Stimulated activated CD4-positive, alpha-beta T cell treated with anti-CD3 and anti-CD28 coated beads, Interleukin-1b, Interleukin-23, amount 100 ng/mL, for 1 hour (primary cell): ENCODE measurements at regions not wholly inside any gene's neighbourhood (a gene's known extent, or its start where the extent isn't known, plus 50 kb on each side); places are given as distances from the start of the nearest gene placed in this dataset.
"Not testable (repeated sequence)": the region's sequence is repeated elsewhere in the genome, so short reads cannot be mapped to it uniquely, and the experiment has no call there.

ENCODE experiments used
- DNase-seq, 2 donors: peaks; one replicate each; pipeline ENCODE4 v3.0.0-alpha.2; 2020; ENCODE audit warnings: low read depth in 2 of 2

DNA sequence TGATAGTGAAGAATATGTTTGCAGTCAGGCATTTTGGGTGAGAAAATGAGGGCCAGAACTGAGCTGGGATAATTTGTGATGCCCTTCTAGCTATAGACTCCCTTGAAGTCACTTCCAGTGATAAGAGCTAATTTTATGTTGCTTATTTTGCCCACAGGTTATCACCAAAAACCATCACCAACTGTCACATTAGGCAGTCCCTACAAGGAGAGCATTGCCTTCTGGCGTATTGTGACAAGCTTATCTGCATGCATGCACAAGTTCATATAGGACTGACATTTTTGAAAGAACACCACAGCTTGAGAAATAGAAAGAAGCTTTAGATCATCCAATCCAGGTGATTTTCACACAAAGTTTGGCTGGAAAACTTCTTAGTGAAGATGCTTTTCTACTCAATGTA lies 735.3 kb upstream of the RAG2 start:
- no peak for DNase-seq

DNA sequence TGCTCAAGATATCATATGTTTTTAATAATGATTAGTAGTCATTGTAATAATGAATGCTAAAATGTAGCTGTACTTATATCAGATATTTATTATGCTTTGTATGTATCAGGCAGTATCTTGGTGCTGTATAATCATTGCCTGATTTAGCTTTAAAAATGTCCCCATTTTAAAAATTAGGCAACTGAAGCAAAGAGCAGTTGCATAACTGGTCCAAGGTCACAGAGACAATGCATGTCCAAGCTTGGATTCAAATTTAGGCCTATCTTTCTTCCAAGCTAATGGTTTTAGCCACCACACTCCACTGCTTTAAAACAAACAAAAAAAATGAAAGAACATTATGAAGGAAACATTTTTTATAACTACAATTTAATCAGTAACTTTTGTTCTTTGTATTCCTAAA lies 725.8 kb upstream of the RAG2 start:
- no peak for DNase-seq

DNA sequence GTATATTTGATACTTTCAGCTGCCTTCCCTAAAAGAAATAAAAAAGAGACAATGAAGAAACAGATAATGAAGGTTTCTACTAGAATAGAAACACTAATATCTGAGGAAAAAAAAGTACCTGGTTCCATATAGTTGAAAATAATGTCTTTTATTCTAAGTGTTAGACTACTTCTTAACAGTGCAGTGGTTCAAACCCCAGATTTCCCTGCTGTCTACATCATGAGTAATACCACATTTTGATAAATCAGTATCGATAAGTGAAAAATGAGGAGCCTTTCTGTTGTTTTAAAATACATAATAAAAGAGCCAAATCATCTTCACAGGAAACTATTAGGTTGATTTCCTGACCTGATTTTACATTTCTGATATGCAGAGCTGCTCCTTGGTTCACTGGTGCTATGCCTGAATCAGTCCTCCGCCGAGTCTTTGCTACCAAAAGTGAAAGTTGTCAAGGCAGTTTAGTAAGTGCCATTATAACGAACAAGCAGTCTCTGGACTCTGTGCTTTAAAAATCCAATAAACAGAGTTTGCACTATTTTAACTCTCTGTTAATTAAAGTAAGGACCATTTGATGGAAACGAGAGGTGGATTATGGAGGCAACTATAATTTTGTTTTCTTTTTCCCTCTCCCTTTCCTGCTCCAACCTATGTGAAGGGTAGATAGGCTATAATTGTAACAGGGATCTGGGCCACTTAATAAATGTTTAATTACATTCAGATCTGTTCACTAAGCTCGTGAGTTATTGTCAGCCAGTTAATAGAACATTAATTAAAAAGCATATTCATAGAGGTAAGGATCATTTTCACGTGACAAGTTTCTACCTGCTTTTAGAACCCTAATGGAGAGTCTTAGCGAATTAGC lies 724.5 kb upstream of the RAG2 start:
- DNase-seq = no peak

DNA sequence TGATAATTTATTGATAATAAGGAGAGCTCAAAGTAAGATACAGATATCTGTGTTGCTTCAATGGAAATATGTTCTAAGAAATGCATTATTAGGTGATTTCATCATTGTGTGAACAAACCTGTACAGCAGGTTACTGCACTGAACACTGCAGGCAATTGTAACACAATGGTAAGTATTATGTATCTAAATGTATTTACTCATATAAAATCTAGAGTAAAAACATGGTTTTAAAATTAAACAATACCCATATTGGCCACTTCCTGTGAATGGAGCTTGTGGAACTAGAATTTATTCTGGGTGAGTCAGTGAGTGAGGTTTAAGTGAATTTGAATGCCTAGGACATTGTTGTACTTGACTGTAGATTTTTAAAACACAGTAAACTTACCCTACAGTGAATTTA lies 722.9 kb upstream of the RAG2 start:
- no peak for DNase-seq

DNA sequence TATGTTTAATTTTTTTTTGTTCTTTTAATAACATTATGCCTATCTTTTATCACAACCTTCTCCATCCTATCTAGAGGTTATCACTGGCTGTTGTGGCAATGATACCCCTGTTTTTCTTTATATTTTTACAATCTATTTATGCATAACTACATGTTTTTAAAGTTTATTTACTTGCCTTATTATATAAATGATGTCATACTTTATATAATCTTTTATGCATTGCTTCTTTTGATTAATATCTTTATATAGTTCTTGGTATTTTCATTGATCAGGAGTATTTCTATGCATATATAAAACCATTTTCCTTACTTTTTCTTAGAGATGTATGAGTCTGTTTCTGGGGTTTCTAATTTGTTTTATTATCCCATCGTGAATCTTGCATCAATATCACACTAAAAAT lies 719.8 kb upstream of the RAG2 start:
- DNase-seq = no peak

DNA sequence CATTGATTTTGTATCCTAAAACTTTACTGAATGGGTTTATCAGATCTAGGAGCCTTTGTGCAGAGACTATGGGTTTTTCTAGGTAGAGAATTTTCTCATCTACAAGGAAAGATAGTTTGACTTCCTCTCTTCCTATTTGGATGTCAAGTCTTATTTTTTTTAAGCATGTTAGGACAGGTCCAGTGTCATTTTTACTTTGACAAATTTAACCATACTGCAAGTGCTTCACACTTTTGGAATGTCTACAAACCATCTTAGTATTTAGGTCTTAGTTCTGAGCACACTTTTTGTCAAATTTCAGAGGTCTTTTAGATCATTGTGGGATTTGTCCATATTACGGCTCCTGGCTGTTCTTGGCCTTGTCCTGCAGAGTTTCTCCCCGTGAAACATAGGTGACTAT lies 715.2 kb upstream of the RAG2 start:
- DNase-seq = no peak

DNA sequence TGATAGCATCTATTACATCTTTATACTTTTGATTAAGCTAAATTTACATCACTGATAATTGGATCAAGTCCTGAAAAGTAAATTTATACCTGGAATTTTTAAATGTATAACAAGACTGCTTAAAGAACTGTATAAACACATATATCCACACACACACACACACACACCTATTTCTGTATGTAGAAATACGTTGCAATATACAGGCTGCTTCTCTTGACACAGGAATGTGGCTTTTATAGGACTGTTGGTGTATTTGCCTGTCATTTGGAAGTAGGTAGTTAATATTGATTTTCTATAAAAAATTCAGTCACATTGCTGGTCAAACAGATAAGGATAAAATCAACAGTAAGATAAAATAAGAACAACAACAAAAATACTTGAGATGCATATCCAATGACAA lies 708.5 kb upstream of the RAG2 start:
- DNase-seq = no peak

DNA sequence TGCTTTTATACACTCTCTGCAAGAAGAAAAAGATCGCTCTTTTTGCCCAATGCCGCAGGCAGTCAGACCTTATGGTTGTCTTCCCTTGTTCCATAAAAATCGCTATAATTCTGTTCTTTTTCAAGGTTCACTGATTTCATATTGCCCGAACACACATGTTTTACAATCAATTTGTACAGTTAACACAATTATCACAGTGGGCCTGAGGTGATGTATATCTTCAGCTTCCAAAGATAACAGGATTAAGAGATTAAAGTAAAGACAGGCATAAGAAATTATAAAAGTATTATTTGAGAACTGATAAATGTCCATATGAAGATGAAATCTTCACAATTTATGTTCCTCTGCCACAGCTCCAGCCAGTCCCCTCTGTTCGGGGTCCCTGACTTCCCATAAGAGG lies 703.4 kb upstream of the RAG2 start:
- not testable (repeated sequence) for DNase-seq

DNA sequence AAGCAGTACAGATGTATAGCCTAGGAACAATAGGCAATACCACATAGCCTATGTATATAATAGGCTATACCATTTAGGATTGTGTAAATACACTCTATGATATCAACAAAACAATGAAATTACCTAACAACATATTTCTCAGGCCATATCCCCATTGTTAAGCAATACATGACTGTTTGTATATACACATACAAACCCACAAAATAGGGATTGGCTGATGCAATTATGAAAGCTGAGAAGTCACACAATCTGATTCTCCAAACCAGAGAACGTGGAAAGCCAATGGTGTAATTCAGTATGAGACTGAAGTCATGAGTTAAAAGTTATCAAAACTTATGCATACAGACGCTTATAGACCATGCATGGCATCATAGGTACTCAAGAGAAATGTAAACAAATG lies 700.1 kb upstream of the RAG2 start:
- DNase-seq = no peak

DNA sequence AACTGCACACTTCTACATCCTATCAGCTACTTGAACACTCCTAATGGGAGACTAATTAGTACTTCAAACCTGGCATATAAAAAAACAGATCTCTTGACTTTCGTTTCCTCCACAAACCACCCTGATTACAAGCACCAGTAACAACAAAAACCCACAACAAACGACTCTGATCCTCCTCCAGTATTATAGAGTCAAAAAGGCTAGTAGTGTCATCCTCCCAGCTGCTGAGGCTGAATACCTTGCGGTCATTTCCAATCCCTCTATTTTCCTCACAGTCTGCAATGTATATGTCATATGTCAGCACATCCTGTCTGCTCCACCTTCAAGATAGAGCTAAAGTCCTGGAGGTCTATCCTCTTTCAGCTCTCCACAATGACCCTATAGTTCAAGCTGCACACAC lies 688.9 kb upstream of the RAG2 start:
- no peak for DNase-seq

DNA sequence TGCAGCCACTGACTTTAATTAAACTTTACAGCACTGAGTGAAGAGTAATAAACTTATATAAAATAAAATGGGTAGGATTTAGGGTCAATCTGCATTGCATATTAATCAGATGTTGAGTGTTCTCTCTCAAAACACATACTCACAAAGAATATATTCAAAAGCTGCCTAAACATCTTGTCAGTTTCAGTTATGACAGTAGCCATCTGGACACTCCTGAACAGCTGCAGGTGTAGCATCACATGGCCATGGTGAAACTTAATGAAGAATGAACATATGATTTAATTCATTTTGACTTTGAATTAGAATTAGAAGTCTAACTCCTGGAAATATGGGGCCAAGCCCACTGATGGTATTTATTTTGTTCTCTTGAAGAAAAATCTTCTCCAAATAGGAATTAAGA lies 684.3 kb upstream of the RAG2 start:
- DNase-seq = no peak

DNA sequence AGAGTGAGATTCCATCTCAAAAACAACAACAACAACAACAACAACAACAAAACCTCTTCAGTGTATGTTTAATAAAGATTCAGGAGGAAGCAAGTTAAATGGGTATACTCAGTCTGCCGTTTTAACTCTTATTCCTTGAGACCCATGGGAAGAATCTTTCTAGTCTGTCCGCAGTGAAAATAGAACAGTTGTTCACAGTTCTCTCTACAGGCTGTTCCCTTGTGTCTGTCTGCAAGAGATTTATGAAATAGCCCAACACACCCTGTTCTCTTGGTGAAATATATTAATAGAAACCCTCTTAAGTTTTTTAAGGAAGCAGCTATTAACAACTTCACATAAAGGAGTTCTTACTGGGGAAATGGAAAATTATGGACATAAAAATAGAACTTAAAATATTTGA lies 682.2 kb upstream of the RAG2 start:
- no peak for DNase-seq

DNA sequence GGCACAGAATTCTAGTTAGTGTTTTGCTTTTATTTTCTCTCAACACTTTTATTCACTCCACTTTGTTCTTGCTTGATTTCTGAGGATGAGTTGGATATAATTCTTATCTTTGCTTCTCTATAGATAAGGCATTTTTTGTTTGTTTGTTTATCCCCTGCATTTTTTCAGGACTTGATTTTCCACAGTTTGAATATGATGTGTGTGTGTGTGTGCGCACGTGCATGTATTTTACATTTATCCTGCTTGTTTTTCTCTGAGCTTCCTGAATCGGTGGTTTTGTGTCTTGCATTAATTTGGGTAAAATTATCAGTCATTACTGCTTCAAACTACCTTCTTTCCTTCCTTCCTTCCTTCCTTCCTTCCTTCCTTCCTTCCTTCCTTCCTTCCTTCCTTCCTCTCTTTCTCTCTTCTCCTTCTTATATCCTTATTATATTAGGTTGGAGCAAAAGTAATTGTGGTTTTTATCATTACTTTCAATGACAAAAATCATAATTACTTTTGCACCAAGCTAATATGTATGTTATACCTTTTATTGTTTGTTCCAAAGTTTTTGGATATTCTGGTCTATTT lies 679.9 kb upstream of the RAG2 start:
- DNase-seq = no peak

DNA sequence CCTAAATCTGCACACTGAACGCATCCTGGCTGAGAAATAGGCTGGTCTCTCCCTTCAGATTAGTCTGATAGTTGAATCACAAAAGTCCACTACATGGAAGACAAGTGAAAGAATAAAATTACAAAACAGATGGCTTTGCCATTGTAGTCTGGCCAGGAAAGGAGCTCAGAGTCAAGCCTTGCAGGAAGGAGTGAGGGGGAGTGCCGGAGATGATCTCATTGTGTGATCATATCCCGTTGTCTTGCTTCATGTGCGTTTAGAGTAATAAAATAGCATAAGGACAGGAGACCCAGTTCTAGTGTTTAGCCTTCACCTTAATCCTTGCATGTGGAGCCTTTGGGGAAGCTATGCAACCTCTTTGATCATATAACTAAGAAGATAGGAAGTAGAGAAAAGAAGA lies 666.7 kb upstream of the RAG2 start:
- DNase-seq = no peak

DNA sequence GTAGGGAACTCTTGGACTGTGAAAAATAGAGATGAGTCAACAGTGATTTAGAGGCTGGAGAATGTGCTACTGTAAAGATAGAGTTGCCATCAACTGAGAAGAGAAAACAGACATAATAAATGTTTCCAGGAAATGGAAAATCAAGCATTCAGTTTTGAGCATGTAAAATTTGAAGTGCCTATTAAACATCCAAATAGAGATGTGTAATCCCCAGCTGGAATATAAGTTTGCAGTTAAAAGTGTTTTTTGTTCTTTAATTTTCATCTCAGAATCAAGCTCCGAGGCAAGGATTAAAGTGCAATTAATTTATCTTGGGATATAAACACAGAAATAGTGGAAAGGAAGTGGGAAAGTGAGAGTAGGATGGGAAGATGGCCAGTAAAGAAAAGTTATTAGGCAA lies 666.0 kb upstream of the RAG2 start:
- no peak for DNase-seq

DNA sequence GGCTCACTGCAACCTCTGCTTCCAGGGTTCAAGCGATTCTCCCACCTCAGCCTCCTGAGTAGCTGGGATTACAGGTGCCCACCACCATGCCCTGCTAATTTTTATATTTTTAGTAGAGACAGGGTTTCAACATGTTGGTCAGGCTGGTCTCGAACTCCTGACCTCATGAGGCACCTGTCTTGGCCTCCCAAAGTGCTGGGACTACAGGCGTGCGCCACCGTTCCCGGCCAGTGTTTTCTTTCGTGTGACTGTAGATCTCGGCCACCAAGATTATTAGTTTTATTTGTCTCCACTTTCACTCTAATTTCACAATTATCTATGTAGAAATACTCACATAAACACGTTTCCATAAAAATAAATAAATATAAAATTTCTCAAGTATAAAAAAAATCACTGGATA lies 665.4 kb upstream of the RAG2 start:
- DNase-seq = not testable (repeated sequence)

DNA sequence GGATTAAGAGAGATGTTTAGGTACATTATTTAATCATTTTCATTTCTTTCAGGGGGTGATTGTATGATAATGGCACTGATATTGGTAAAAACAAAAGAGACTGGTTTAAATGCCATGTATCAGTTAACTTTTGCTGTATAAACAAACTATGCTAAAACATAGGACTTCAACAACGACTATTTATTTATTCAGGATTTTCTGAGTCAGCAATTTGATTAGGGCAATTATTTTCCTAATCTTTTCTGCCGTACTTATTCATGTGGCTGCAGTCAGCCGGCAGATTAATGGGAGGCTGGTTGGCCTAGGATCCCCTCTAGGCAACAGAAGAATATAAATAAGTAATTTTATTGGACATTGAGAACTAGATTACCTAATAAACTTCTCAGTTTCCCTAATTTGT lies 661.7 kb upstream of the RAG2 start:
- no peak for DNase-seq

DNA sequence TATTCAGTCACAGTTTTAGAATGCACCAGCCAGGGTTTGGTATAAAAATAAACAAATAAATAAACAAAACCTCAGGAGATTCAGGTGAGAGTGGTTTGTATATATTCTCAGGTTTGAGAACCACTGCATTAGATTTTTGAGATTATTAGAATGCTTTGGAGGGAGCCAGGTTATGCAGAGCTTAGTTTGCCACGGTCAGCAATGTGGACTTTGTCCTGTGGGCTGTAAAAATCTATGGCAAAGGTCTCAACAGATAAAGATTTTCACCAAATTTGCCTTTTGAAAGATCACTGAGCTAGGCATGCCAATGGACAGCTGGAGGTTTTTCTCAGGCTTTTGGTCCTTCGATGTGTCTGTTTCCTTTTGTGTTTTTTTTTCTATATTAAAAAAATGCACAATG lies 650.1 kb upstream of the RAG2 start:
- DNase-seq = no peak

DNA sequence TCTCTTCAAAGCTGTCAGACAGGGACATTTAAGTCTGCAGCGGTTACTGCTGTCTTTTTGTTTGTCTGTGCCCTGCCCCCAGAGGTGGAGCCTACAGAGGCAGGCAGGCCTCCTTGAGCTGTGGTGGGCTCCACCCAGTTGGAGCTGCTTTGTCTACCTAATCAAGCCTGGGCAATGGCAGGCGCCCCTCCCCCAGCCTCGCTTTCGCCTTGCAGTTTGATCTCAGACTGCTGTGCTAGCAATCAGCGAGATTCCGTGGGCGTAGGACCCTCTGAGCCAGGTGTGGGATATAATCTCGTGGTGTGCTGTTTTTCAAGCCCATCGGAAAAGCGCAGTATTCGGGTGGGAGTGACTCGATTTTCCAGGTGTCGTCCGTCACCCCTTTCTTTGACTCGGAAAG lies 648.1 kb upstream of the RAG2 start:
- not testable (repeated sequence) for DNase-seq

DNA sequence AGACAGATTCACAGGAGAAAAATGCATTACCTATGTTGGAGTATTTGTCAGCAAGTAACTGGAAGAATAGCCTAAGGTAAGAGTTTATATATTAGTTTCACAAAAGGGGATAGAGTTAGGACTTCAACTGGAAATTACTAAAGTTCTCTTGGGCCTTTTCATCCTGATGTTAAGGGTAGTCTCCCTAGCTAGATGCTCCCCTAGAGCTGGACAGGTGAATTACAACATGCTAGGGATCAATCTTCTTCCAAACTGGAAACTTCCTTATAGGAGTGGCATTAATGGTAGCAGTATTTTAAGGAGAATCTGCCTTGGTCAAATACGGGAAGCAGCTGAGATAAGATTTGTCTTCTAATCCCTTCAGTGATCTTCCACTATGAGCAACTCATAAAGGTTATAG lies 632.8 kb upstream of the RAG2 start:
- no peak for DNase-seq

DNA sequence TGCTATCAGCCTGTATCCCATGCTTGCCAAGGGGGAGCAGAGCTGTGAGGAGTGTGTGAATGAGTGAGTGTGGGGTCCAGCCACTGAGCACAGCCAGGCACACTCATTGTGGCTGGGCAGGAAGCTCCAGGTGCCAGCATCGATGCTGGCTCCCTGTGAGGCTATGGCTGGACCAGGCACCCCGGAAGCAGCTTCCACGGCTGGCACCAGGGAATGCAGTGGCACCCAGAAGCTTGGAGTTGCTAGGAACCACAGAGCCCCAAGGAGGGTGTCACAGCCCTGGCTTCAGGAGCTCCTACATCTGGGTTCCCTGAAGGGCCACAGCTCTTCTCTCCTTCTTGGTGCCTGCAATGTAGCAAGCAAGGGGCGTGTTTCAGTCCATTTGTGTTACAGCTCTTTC lies 625.9 kb upstream of the RAG2 start:
- no peak for DNase-seq

DNA sequence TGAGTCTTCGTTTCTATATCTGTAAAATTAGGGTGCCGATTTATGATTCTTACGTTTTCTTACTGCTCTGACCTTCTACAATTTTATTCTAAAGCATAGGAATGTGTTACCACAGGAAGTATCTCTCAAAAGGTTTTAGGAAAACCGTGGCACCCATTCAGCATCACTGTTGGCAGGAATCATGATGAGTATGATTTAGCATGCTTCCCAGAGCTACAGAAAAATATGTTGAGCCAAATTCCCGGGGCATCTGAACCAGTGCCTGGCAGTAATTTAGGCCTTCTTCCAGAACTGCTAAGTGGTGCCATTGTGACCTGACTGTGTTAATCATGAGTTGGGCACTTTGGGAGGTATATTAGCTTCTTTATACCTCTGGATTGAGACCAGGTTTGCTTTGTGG lies 605.0 kb upstream of the RAG2 start:
- no peak for DNase-seq

DNA sequence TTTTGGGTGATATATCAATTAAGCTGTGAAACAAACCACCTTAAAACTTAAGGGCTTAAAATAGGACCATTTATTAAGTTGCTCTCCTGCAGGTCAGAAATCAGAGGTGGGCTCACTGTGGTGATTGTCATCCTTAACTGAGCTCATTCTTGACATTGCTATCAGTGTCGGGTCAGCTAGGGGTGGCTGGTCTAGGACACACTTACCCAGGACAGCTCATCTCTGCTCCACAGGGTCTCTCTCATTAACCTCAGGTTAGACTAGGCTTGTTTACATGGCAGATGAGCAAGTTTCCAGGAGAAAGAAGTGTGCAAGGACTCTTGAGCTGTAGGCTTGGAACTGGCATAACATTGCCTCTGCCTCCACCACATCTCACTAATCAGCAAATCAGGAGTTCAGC lies 601.0 kb upstream of the RAG2 start:
- DNase-seq = no peak

DNA sequence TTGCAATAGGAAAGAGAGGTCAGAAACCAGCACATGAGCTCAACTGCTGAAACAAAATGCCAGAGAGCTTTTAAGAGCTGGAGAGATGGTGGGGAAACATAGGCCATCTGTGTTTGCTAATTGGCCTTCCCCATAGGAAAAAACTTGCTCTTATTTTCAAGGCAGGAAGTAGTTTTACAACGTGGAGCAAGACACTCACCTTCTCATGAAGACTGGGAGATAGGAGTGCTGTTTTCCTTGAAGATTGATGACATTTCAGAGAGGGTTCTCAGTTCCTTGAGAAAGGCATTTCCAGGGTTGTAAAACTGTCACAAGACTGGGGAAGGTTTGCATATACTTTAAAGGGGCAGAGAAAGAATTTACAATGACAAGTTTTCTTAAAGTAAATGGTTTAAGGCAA lies 586.3 kb upstream of the RAG2 start:
- no peak for DNase-seq
